Esophagus muscularis mucosa (tissue), 4 donors: ENCODE measurements at regions not wholly inside any gene's neighbourhood (a gene's known extent, or its start where the extent isn't known, plus 50 kb on each side); places are given as distances from the start of the nearest gene placed in this dataset.

Experiments
- EP300 ChIP-seq: sonication (generic); formaldehyde crosslinking; IDR thresholded peaks from one replicate; pipeline ENCODE4 v1.6.1; 2017; ENCODE audit warnings: antibody characterized with exemption
- POLR2A ChIP-seq: fragments of 450-650 bp; IDR thresholded peaks from one replicate; pipeline ENCODE4 v1.6.1; 2017; ENCODE audit warnings: antibody characterized with exemption, moderate library complexity, mild to moderate bottlenecking, low read depth
- POLR2AphosphoS5 ChIP-seq, 2 donors: sonication (generic); formaldehyde crosslinking; IDR thresholded peaks; one replicate each; pipeline ENCODE4 v1.6.1; 2017; ENCODE audit warnings: antibody characterized with exemption in 2 of 2
- TF ChIP-seq, protein P1 (sequence below), 3 experiments: fragments of 200-600 bp in 2 of 3; fragments of 450-650 bp in 1 of 3; sonication (generic) in 2 of 3; IDR thresholded peaks; one replicate each; pipeline ENCODE4 v1.5.1; 2017 to 2019; ENCODE audit warnings: antibody characterized with exemption in 3 of 3, mild to moderate bottlenecking in 2 of 3, moderate library complexity in 1 of 3

DNA sequence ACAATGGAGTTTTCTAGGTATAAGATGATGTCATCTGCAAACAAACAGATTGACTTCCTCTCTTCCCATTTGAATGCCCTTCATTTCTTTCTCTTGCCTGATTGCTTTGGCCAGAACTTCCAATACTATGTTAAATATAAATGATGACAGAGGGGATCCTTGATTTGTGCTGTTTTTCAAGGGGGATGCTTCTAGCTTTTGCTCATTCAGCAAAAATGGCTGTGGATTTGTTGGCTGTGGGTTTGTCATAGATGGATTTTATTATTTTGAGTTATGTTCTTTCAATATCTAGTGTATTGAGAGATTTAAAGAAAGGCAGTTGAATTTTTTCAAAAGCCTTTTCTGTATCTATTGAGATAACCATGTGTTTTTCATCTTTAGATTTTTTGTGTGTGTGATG, 662.4 kb upstream of the EYS start:
- TF ChIP-seq, protein P1, sequence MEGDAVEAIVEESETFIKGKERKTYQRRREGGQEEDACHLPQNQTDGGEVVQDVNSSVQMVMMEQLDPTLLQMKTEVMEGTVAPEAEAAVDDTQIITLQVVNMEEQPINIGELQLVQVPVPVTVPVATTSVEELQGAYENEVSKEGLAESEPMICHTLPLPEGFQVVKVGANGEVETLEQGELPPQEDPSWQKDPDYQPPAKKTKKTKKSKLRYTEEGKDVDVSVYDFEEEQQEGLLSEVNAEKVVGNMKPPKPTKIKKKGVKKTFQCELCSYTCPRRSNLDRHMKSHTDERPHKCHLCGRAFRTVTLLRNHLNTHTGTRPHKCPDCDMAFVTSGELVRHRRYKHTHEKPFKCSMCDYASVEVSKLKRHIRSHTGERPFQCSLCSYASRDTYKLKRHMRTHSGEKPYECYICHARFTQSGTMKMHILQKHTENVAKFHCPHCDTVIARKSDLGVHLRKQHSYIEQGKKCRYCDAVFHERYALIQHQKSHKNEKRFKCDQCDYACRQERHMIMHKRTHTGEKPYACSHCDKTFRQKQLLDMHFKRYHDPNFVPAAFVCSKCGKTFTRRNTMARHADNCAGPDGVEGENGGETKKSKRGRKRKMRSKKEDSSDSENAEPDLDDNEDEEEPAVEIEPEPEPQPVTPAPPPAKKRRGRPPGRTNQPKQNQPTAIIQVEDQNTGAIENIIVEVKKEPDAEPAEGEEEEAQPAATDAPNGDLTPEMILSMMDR (IDR thresholded peaks at IDR 0.05): no peak
- no peak for TF ChIP-seq POLR2A
- no peak for TF ChIP-seq EP300
- no peak for TF ChIP-seq POLR2AphosphoS5 (IDR thresholded peaks at IDR 0.05)
